Sigmoid colon (tissue), 4 donors: ENCODE measurements at regions not wholly inside any gene's neighbourhood (a gene's known extent, or its start where the extent isn't known, plus 50 kb on each side); places are given as distances from the start of the nearest gene placed in this dataset.

Experiments
- CTCF ChIP-seq, 4 experiments: fragments of 450-650 bp in 3 of 4; fragments of 200-600 bp in 1 of 4; IDR thresholded peaks; one replicate each; pipeline ENCODE4 v1.5.1; 2016 to 2019; ENCODE audit warnings: antibody characterized with exemption in 4 of 4, mild to moderate bottlenecking in 3 of 4, moderate library complexity in 2 of 4
- EP300 ChIP-seq, 4 donors: sonication (generic); formaldehyde crosslinking; IDR thresholded peaks; one replicate each; pipeline ENCODE4 v1.6.1; 2017; ENCODE audit warnings: antibody characterized with exemption in 4 of 4
- POLR2A ChIP-seq, 2 donors: fragments of 450-650 bp; IDR thresholded peaks; one replicate each; pipeline ENCODE4 v1.6.1; 2016; ENCODE audit warnings: antibody characterized with exemption in 2 of 2, mild to moderate bottlenecking in 2 of 2, moderate library complexity in 2 of 2
- POLR2AphosphoS5 ChIP-seq, 4 donors: sonication (generic); formaldehyde crosslinking; IDR thresholded peaks; one replicate each; pipeline ENCODE4 v1.6.1; 2017; ENCODE audit warnings: antibody characterized with exemption in 4 of 4

- no peak for TF ChIP-seq CTCF (IDR thresholded peaks at IDR 0.05)
- no peak for TF ChIP-seq POLR2A (IDR thresholded peaks at IDR 0.05)
- no peak for TF ChIP-seq POLR2AphosphoS5 (IDR thresholded peaks at IDR 0.05)
- no peak for TF ChIP-seq EP300 (IDR thresholded peaks at IDR 0.05)
Measured at GRCh38 chr6:37554480-37554819, 54.8 kb upstream of the CCDC167 start.
